K562 (cell line): ENCODE measurements at regions not wholly inside any gene's neighbourhood (a gene's known extent, or its start where the extent isn't known, plus 50 kb on each side); places are given as distances from the start of the nearest gene placed in this dataset.
A peak's percentile ranks its signal among the peaks of the same experiment; 100 is the strongest.

Experiments used
- ATAC-seq: fragments of 200-7000 bp; cut with Tn5 transposase; 3 replicates; pipeline ENCODE4 v1.9.1; 2020; ENCODE audit warnings: moderate library complexity
- BruUV-seq: library from RNA; stranded (reverse); fragments of 400-500 nt; replicated peaks from 2 replicates; lab custom pipeline; 2021; lab: Mats Ljungman, UMichigan
- CTCF ChIA-PET: fragments of 300-600 bp; formaldehyde crosslinking; extraction: SDS; loops from one replicate; lab custom pipeline; 2021; ENCODE audit warnings: low intra/inter-chr PET ratio; lab: Yijun Ruan, JAX
- POLR2A ChIA-PET: fragments of 300-600, 350-650 bp; sonication (Branson Sonifier 250); formaldehyde crosslinking; extraction: SDS; loops from one replicate; lab custom pipeline; 2021; ENCODE audit warnings: antibody characterized with exemption, inconsistent platforms; lab: Yijun Ruan, JAX
- DNase-seq, 4 experiments: peaks; one replicate each; pipeline versions ENCODE4 v3.0.0 to v3.0.0-alpha.2; 2011 to 2018; ENCODE audit warnings: low spot score in 3 of 4, mixed read lengths in 3 of 4; ENCODE audit errors: extremely low read depth in 1 of 4
- FAIRE-seq: peaks from 2 replicates; lab custom pipeline; 2011; peaks lifted over from hg19 to GRCh38; lab: Jason Lieb, UNC
- H2AFZ ChIP-seq: 2 replicates; pipeline ENCODE4 v1.6.0; 2011; ENCODE audit warnings: low read depth, low read length, control low read depth, inconsistent platforms
- H3K27ac ChIP-seq: fragments of 200-600 bp; 3 replicates; pipeline ENCODE4 v1.8.0; 2011; ENCODE audit warnings: low read depth, mild to moderate bottlenecking, control low read depth, inconsistent platforms, low read length, moderate library complexity, mixed read lengths; ENCODE audit errors: extremely low read depth
- H3K27me3 ChIP-seq, 2 experiments: fragments of 300-600 bp in 1 of 2; 2 replicates in 1 of 2; 3 replicates in 1 of 2; pipeline versions ENCODE4 v1.6.0 to v1.8.0; 2011; ENCODE audit warnings: inconsistent platforms in 2 of 2, low read length in 2 of 2, mild to moderate bottlenecking in 1 of 2, mixed read lengths in 1 of 2, moderate library complexity in 1 of 2; ENCODE audit not compliant: control insufficient read depth in 2 of 2, insufficient read depth in 2 of 2
- H3K36me3 ChIP-seq: fragments of 300-600 bp; 3 replicates; pipeline ENCODE4 v1.8.0; 2011; ENCODE audit warnings: mild to moderate bottlenecking, low read length, inconsistent platforms; ENCODE audit not compliant: control insufficient read depth, insufficient read depth
- H3K4me1 ChIP-seq, 2 experiments: fragments of 200-600 bp in 1 of 2; replicated peaks in 1 of 2; 2 replicates in 1 of 2; 3 replicates in 1 of 2; pipeline versions ENCODE4 v1.5.1 to v1.8.0; 2011; ENCODE audit warnings: inconsistent platforms in 2 of 2, low read length in 2 of 2, mild to moderate bottlenecking in 1 of 2, mixed read lengths in 1 of 2, moderate library complexity in 1 of 2; ENCODE audit not compliant: control insufficient read depth in 2 of 2, insufficient read depth in 2 of 2
- H3K4me2 ChIP-seq: 2 replicates; pipeline ENCODE4 v1.6.1; 2011; ENCODE audit warnings: low read length, control low read depth, inconsistent platforms, mixed read lengths; ENCODE audit not compliant: insufficient read depth
- H3K4me3 ChIP-seq: fragments of 200-600 bp; sonication (generic), shearing (Covaris generic); 2 replicates; pipeline ENCODE4 v1.5.1; 2016; ENCODE audit warnings: control low read depth, inconsistent platforms
- H3K79me2 ChIP-seq: fragments of 200-600 bp; 3 replicates; pipeline ENCODE4 v1.8.0; 2011; ENCODE audit warnings: low read length, inconsistent platforms; ENCODE audit not compliant: control insufficient read depth, insufficient read depth
- H3K9ac ChIP-seq, 2 experiments: 2 replicates each; pipeline versions ENCODE4 v1.6.0 to v1.6.1; 2011; ENCODE audit warnings: low read depth in 2 of 2, low read length in 2 of 2, control low read depth in 1 of 2, inconsistent platforms in 1 of 2, mild to moderate bottlenecking in 1 of 2, mixed read lengths in 1 of 2; ENCODE audit not compliant: insufficient read depth in 1 of 2
- H3K9me1 ChIP-seq: one replicate; pipeline ENCODE4 v1.6.0; 2011; ENCODE audit warnings: inconsistent platforms, mild to moderate bottlenecking, low read length, moderate library complexity; ENCODE audit not compliant: control insufficient read depth, insufficient read depth
- H3K9me3 ChIP-seq: replicated peaks from 2 replicates; pipeline ENCODE4 v1.5.1; 2011; ENCODE audit warnings: low read depth, low read length, inconsistent platforms; ENCODE audit not compliant: control insufficient read depth, insufficient read depth
- H4K20me1 ChIP-seq: replicated peaks from 2 replicates; pipeline ENCODE4 v1.6.1; 2011; ENCODE audit warnings: low read length, inconsistent platforms, mixed read lengths; ENCODE audit not compliant: control insufficient read depth, insufficient read depth
- CBFA2T2 ChIP-seq: fragments of 450-650 bp; conservative IDR thresholded peaks from 2 replicates; pipeline ENCODE4 v1.6.1; 2017; ENCODE audit warnings: mild to moderate bottlenecking
- EP300 ChIP-seq: IDR thresholded peaks from 2 replicates; pipeline ENCODE4 v1.6.1; 2012; ENCODE audit warnings: low read length, improper control_type of control experiment
- FIP1L1 ChIP-seq: fragments of 200-400 bp; formaldehyde crosslinking; IDR thresholded peaks from 2 replicates; pipeline ENCODE4 v1.6.1; 2018; ENCODE audit warnings: mild to moderate bottlenecking, low read depth, low read length; ENCODE audit not compliant: poor library complexity, severe bottlenecking
- KAT7 ChIP-seq: sonication (generic); formaldehyde crosslinking; IDR thresholded peaks from 2 replicates; pipeline ENCODE4 v1.8.0; 2022; ENCODE audit warnings: missing genetic modification reagents, mild to moderate bottlenecking, borderline replicate concordance
- MBD2 ChIP-seq: sonication (generic); IDR thresholded peaks from 2 replicates; pipeline ENCODE4 v1.6.1; 2016; ENCODE audit warnings: low read depth, borderline replicate concordance
- MCM2 ChIP-seq: fragments of 450-650 bp; IDR thresholded peaks from 2 replicates; pipeline ENCODE4 v1.6.1; 2017; ENCODE audit warnings: low read depth, mild to moderate bottlenecking
- SIN3A ChIP-seq, 2 experiments: fragments of 150-350 bp in 1 of 2; IDR thresholded peaks; 2 replicates each; pipeline ENCODE4 v1.6.1; 2011 to 2016; ENCODE audit warnings: borderline replicate concordance in 2 of 2, low read depth in 2 of 2, low read length in 2 of 2, mild to moderate bottlenecking in 2 of 2, moderate library complexity in 2 of 2; ENCODE audit not compliant: control insufficient read depth in 1 of 2
- SMARCE1 ChIP-seq: fragments of 450-650 bp; IDR thresholded peaks from 2 replicates; pipeline ENCODE4 v1.7.1; 2016; ENCODE audit warnings: mild to moderate bottlenecking
- ZBTB7A ChIP-seq: IDR thresholded peaks from 2 replicates; pipeline ENCODE4 v1.6.1; 2011; ENCODE audit warnings: low read depth, mild to moderate bottlenecking, low read length, moderate library complexity, borderline replicate concordance; ENCODE audit not compliant: control insufficient read depth
- ZC3H8 ChIP-seq: fragments of 450-650 bp; IDR thresholded peaks from 2 replicates; pipeline ENCODE4 v1.6.1; 2017
- ZEB2 ChIP-seq: fragments of 450-650 bp; IDR thresholded peaks from 2 replicates; pipeline ENCODE4 v1.6.1; 2016
- ZNF586 ChIP-seq: fragments of 450-650 bp; formaldehyde crosslinking; conservative IDR thresholded peaks from 2 replicates; pipeline ENCODE4 v1.4.0; 2020; ENCODE audit warnings: mild to moderate bottlenecking, moderate library complexity
- ZNF644 ChIP-seq: fragments of 200-800 bp; sonication (Bioruptor generic); IDR thresholded peaks from 2 replicates; pipeline ENCODE4 v1.6.1; 2016; ENCODE audit warnings: low read depth, missing genetic modification characterization, missing compliant biosample characterization
- ZNF668 ChIP-seq: fragments of 250-450 bp; sonication (Bioruptor Pico); IDR thresholded peaks from 2 replicates; pipeline ENCODE4 v1.8.0; 2022; ENCODE audit warnings: mild to moderate bottlenecking, inconsistent platforms
- WGBS: fragments of 100-300 bp; shearing (Covaris generic); methylation state at CpG from one replicate; pipeline ENCODE4 v1.1.6; 2016; ENCODE audit warnings: low coverage, mixed read lengths; ENCODE audit not compliant: insufficient coverage; ENCODE audit errors: missing lambda C conversion rate; 5-methylcytosine and 5-hydroxymethylcytosine counted together
- in situ Hi-C: fragments of 300-500 bp; cut with MboI; formaldehyde crosslinking; loops from 4 replicates; pipeline ENCODE4 v1.15.0; 2018; ENCODE audit warnings: inconsistent platforms, mixed read lengths
- intact Hi-C: fragments of 100-400 bp; cut with micrococcal nuclease; formaldehyde crosslinking; loops from 2 replicates; pipeline ENCODE4 v1.14.2; 2022
- TF ChIP-seq, protein P1 (sequence below): sonication (generic); formaldehyde crosslinking; IDR thresholded peaks from 2 replicates; pipeline ENCODE4 v1.8.0; 2023; ENCODE audit warnings: mild to moderate bottlenecking, missing genetic modification reagents
- TF ChIP-seq, protein P2 (sequence below): fragments of 450-650 bp; formaldehyde crosslinking; IDR thresholded peaks from 2 replicates; pipeline ENCODE4 v1.4.0; 2020; ENCODE audit warnings: mild to moderate bottlenecking

DNA sequence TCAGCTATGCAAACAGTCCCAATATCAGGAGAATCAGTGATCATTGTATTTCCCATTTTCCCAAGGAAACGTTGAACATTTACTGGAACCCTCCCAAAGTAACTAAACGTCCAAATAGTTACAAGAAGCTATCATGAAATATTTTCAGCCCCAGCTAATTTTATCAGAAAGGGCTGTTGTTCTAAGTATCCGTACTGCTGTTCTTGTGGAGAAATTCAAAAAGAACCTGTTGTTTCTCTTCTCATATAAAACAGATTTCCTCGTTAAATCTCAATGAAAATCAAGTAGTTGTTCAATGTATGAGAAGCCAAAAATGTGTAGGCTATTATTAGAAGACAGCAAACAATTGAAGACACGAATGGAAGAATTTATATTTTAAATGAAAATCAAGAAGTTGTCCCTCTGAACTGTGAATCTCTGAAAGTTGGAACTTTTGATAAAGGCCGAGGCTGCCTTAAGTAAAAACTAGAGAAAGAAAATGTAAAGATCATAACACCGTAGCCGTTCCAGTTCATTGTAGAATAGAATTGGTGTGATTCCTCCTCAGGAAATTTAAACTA, 107.7 kb downstream of the HFE start (continued):
- TF ChIP-seq SIN3A (IDR thresholded peaks at IDR 0.05; ENCODE audit: borderline replicate concordance in 2 of 2, control insufficient read depth in 1 of 2, low read depth in 2 of 2, low read length in 2 of 2) (0 out of 4 replicates have a peak, but pooled peaks of 1 of the 2 experiments have one; percentile 54), ZNF668 (CRISPR knock-in tag) (no peak), MCM2 (no peak)
- TF ChIP-seq, protein P1, sequence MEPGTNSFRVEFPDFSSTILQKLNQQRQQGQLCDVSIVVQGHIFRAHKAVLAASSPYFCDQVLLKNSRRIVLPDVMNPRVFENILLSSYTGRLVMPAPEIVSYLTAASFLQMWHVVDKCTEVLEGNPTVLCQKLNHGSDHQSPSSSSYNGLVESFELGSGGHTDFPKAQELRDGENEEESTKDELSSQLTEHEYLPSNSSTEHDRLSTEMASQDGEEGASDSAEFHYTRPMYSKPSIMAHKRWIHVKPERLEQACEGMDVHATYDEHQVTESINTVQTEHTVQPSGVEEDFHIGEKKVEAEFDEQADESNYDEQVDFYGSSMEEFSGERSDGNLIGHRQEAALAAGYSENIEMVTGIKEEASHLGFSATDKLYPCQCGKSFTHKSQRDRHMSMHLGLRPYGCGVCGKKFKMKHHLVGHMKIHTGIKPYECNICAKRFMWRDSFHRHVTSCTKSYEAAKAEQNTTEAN (CRISPR knock-in tag): no peak
- TF ChIP-seq, all 486 proteins: peak for 13

DNA sequence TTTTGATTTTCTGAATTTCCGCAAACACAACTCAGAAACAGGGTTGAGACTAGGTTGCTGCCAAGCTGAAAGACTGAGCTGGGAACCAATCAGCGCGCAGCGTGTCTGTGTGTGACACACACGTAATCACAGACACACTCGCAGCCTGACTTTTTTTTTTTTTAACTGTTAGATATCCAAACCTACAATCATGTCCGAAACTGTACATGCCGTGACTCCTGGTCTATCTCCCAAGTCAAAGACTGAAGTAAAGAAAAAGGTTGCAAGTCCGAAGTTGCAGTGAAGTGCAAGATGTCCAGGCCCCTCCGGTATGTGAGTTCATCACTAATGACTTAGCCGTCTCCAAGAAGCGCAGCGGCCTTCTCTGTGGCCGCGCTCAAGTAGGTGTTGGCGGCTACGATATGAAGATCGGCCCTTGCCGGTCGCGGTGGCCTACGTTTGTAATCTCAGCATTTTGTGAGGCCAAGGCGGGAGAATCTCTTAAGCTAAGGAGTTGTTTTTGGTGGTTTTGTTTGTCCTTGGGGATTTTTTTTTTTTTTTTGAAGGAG, 108.2 kb downstream of the HFE start:
- H3K36me3 ChIP-seq: peaks cover 71% of the 10 kb centered on the region
- FAIRE-seq (peak; percentile 84), ATAC-seq (peak; percentile 39), DNase-seq (peak; percentile 58 to 91 (median 72))
- peak overlapping the region; percentile 99 for H3K27ac ChIP-seq
- H3K9ac ChIP-seq: peak overlapping the region; percentile 88 to 99
- 1% methylated on average over 23 of the region's 23 CpGs for WGBS
- H3K4me1 ChIP-seq: peaks cover 7 to 13% of the 10 kb centered on the region in 2 experiments
- H3K4me2 ChIP-seq: peak overlapping the region; percentile 97
- ChIA-PET POLR2A (interaction anchor here (0.8 to 18.6 kb wide), 27 partner anchors 7 to 951 kb away, joined by 3 to 1095 read pairs (median 5); a partner anchor contains a TSS), CTCF (interaction anchor here (0.7 kb wide), 2 partner anchors 108 to 934 kb away, joined by 3 to 4 read pairs; no protein-coding TSS in a partner anchor)
- no peaks in the 10 kb centered on the region for H3K9me3 ChIP-seq
- H3K4me3 ChIP-seq: peak overlapping the region; percentile 86
- H3K9me1 ChIP-seq: no peaks in the 10 kb centered on the region
- H3K27me3 ChIP-seq: no peaks in the 10 kb centered on the region
- BruUV-seq: no TSS peak
- H2AFZ ChIP-seq: no peak overlapping the region
- peaks cover 40% of the 10 kb centered on the region for H4K20me1 ChIP-seq
- intact Hi-C loops: no loop called here
- in situ Hi-C loops: loop anchor here (5.0 to 25.0 kb wide), 3 partner anchors 73 to 937 kb away; a partner anchor contains a TSS
- H3K79me2 ChIP-seq: peaks cover 96% of the 10 kb centered on the region
- TF ChIP-seq ZC3H8: no peak
- no peak for TF ChIP-seq CBFA2T2
- TF ChIP-seq, protein P2, sequence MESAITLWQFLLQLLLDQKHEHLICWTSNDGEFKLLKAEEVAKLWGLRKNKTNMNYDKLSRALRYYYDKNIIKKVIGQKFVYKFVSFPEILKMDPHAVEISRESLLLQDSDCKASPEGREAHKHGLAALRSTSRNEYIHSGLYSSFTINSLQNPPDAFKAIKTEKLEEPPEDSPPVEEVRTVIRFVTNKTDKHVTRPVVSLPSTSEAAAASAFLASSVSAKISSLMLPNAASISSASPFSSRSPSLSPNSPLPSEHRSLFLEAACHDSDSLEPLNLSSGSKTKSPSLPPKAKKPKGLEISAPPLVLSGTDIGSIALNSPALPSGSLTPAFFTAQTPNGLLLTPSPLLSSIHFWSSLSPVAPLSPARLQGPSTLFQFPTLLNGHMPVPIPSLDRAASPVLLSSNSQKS: no peak
- TF ChIP-seq EP300: 0 out of 2 replicates have a peak, but pooled peaks have one; percentile 1
- no peak for TF ChIP-seq ZNF644 (tag)
- no peak for TF ChIP-seq ZBTB7A
- 0 out of 2 replicates have a peak, but pooled peaks have one; percentile 53 for TF ChIP-seq MBD2
- no peak for TF ChIP-seq ZNF586
- TF ChIP-seq SMARCE1: 0 out of 2 replicates have a peak, but pooled peaks have one; percentile 59
- no peak for TF ChIP-seq FIP1L1
- peak; percentile 79; the same call in 1 of the 2 replicates for TF ChIP-seq KAT7 (CRISPR knock-in tag)
- TF ChIP-seq ZEB2: no peak
